H9 (cell line): ENCODE measurements at regions not wholly inside any gene's neighbourhood (a gene's known extent, or its start where the extent isn't known, plus 50 kb on each side); places are given as distances from the start of the nearest gene placed in this dataset.

ENCODE experiments used
- DNase-seq: peaks from one replicate; pipeline ENCODE4 v3.0.0-alpha.2; 2017
- H2AFZ ChIP-seq: one replicate; pipeline ENCODE4 v1.6.1; 2013; ENCODE audit warnings: mild to moderate bottlenecking, low read length, control low read depth, moderate library complexity
- H2AK5ac ChIP-seq: 2 replicates; pipeline ENCODE4 v1.6.1; 2013; ENCODE audit warnings: low read length, control low read depth, mixed read lengths; ENCODE audit not compliant: insufficient read length
- H2BK120ac ChIP-seq: one replicate; pipeline ENCODE4 v1.6.1; 2013; ENCODE audit warnings: low read depth, mild to moderate bottlenecking, low read length, control low read depth, inconsistent platforms; ENCODE audit not compliant: poor library complexity, severe bottlenecking
- H2BK12ac ChIP-seq: 2 replicates; pipeline ENCODE4 v1.6.1; 2013; ENCODE audit warnings: low read length, control low read depth, mixed read lengths, low read depth; ENCODE audit not compliant: insufficient read length
- H2BK15ac ChIP-seq: 2 replicates; pipeline ENCODE4 v1.6.1; 2013; ENCODE audit warnings: low read depth, low read length, control low read depth
- H2BK20ac ChIP-seq: one replicate; pipeline ENCODE4 v1.6.1; 2013; ENCODE audit warnings: low read depth, mild to moderate bottlenecking, low read length, control low read depth, inconsistent platforms; ENCODE audit not compliant: poor library complexity, severe bottlenecking
- H2BK5ac ChIP-seq: 2 replicates; pipeline ENCODE4 v1.6.1; 2013; ENCODE audit warnings: low read length, control low read depth, mixed read lengths; ENCODE audit not compliant: insufficient read length
- H3K14ac ChIP-seq: 2 replicates; pipeline ENCODE4 v1.6.1; 2013; ENCODE audit warnings: low read length, control low read depth; ENCODE audit not compliant: insufficient read depth
- H3K18ac ChIP-seq: 2 replicates; pipeline ENCODE4 v1.6.1; 2013; ENCODE audit warnings: low read depth, mild to moderate bottlenecking, mixed read lengths, low read length, control low read depth; ENCODE audit not compliant: insufficient read length
- H3K23ac ChIP-seq: 2 replicates; pipeline ENCODE4 v1.6.1; 2013; ENCODE audit warnings: low read length, control low read depth, mixed read lengths, low read depth; ENCODE audit not compliant: insufficient read length
- H3K23me2 ChIP-seq: 2 replicates; pipeline ENCODE4 v1.6.1; 2013; ENCODE audit warnings: low read depth, mild to moderate bottlenecking, mixed read lengths, low read length, control low read depth; ENCODE audit not compliant: insufficient read length, poor library complexity, severe bottlenecking
- H3K27ac ChIP-seq: 2 replicates; pipeline ENCODE4 v1.5.1; 2013; ENCODE audit warnings: low read length, control low read depth, mixed read lengths, low read depth; ENCODE audit not compliant: insufficient read length
- H3K27me3 ChIP-seq: 2 replicates; pipeline ENCODE4 v1.6.1; 2013; ENCODE audit warnings: low read length, control low read depth, inconsistent platforms; ENCODE audit not compliant: insufficient read depth
- H3K4ac ChIP-seq: 2 replicates; pipeline ENCODE4 v1.6.1; 2013; ENCODE audit warnings: low read depth, mild to moderate bottlenecking, control low read depth, inconsistent platforms, low read length, moderate library complexity
- H3K4me1 ChIP-seq: 2 replicates; pipeline ENCODE4 v1.6.1; 2013; ENCODE audit warnings: low read length, control low read depth, inconsistent platforms; ENCODE audit not compliant: insufficient read depth
- H3K4me2 ChIP-seq: 2 replicates; pipeline ENCODE4 v1.6.1; 2013; ENCODE audit warnings: low read length, control low read depth, mixed read lengths; ENCODE audit not compliant: insufficient read length, insufficient read depth
- H3K56ac ChIP-seq: 2 replicates; pipeline ENCODE4 v1.6.1; 2013; ENCODE audit warnings: low read depth, mild to moderate bottlenecking, mixed read lengths, low read length, control low read depth; ENCODE audit not compliant: insufficient read length
- H3K79me1 ChIP-seq: 2 replicates; pipeline ENCODE4 v1.6.1; 2013; ENCODE audit warnings: low read depth, mild to moderate bottlenecking, moderate library complexity, low read length, control low read depth, inconsistent platforms; ENCODE audit not compliant: insufficient read depth, poor library complexity, severe bottlenecking
- H3K79me2 ChIP-seq: 2 replicates; pipeline ENCODE4 v1.6.1; 2013; ENCODE audit warnings: low read length, control low read depth, inconsistent platforms; ENCODE audit not compliant: insufficient read depth
- H3K9ac ChIP-seq: 2 replicates; pipeline ENCODE4 v1.6.1; 2013; ENCODE audit warnings: low read length, control low read depth, mixed read lengths; ENCODE audit not compliant: insufficient read length; ENCODE audit errors: extremely low read depth
- H3K9me3 ChIP-seq: one replicate; pipeline ENCODE4 v1.6.1; 2013; ENCODE audit warnings: low read depth, low read length, inconsistent platforms; ENCODE audit not compliant: control insufficient read depth
- H3T11ph ChIP-seq: one replicate; pipeline ENCODE4 v1.6.1; 2013; ENCODE audit warnings: mild to moderate bottlenecking, low read length, control low read depth, inconsistent platforms
- H4K20me1 ChIP-seq: one replicate; pipeline ENCODE4 v1.6.1; 2013; ENCODE audit not compliant: control insufficient read depth, insufficient read length, insufficient read depth
- H4K5ac ChIP-seq: 2 replicates; pipeline ENCODE4 v1.6.1; 2013; ENCODE audit warnings: low read depth, mild to moderate bottlenecking, mixed read lengths, low read length, control low read depth; ENCODE audit not compliant: insufficient read length
- H4K8ac ChIP-seq: replicated peaks from 2 replicates; pipeline ENCODE4 v1.6.1; 2013; ENCODE audit warnings: low read length, control low read depth, mixed read lengths, low read depth; ENCODE audit not compliant: insufficient read length
- H4K91ac ChIP-seq: 2 replicates; pipeline ENCODE4 v1.6.1; 2013; ENCODE audit warnings: low read depth, mild to moderate bottlenecking, moderate library complexity, mixed read lengths, low read length, control low read depth; ENCODE audit not compliant: insufficient read length
- H3K27ac Mint-ChIP-seq, 3 experiments: 2 replicates in 2 of 3; 3 replicates in 1 of 3; pipeline ENCODE4 v1.8.0; 2020 to 2021; ENCODE audit warnings: mixed read lengths in 3 of 3, mild to moderate bottlenecking in 1 of 3, moderate library complexity in 1 of 3
- H3K27me3 Mint-ChIP-seq: 2 replicates; pipeline ENCODE4 v1.8.0; 2021; ENCODE audit warnings: low read depth, mild to moderate bottlenecking, moderate library complexity, mixed read lengths
- H3K36me3 Mint-ChIP-seq, 3 experiments: 2 replicates in 2 of 3; 3 replicates in 1 of 3; pipeline ENCODE4 v1.8.0; 2020 to 2021; ENCODE audit warnings: low read depth in 3 of 3, mixed read lengths in 3 of 3; ENCODE audit not compliant: insufficient read depth in 1 of 3
- H3K4me1 Mint-ChIP-seq, 2 experiments: 2 replicates each; pipeline ENCODE4 v1.8.0; 2020; ENCODE audit warnings: mixed read lengths in 2 of 2
- H3K4me3 Mint-ChIP-seq, 2 experiments: 2 replicates in 1 of 2; 3 replicates in 1 of 2; pipeline ENCODE4 v1.8.0; 2020 to 2021; ENCODE audit warnings: mild to moderate bottlenecking in 2 of 2, mixed read lengths in 2 of 2, moderate library complexity in 1 of 2
- H3K9me3 Mint-ChIP-seq, 2 experiments: 2 replicates in 1 of 2; 3 replicates in 1 of 2; pipeline ENCODE4 v1.8.0; 2020; ENCODE audit warnings: mild to moderate bottlenecking in 2 of 2, mixed read lengths in 2 of 2, moderate library complexity in 1 of 2
- WGBS: extraction: QIAGEN DNeasy Blood & Tissue Kit; methylation state at CpG from one replicate; pipeline ENCODE4 v1.1.7; 2013; ENCODE audit warnings: missing lambda C conversion rate, low lambda C conversion rate, mixed read lengths; ENCODE audit not compliant: insufficient read length; ENCODE audit errors: extremely low coverage; 5-methylcytosine and 5-hydroxymethylcytosine counted together
- TF ChIP-seq, protein P1 (sequence below): fragments of 200-600 bp; sonication (generic); conservative IDR thresholded peaks from 3 replicates; pipeline ENCODE4 v1.8.0; 2021; ENCODE audit warnings: antibody characterized with exemption, mild to moderate bottlenecking

DNA sequence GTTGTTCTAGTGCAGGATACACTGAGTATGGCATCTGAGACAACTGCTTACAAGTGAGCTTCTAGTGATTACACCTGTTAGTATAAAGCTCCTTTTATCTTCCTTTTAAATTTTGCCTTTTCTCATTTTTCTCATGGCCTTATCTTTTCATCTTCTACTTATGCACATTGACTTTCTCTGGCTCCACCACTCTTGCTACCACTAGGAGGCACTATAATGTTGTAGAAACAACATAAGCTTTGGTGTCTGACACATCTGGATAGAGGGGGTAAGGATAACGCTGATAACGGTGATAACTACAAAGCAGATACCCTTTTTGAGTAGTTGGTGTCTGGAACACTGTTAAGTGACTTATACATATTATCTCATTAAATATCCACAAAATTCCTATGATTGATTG is 187.4 kb upstream of the TEX13C start:
- Mint-ChIP-seq H3K36me3 (peaks cover 2 to 5% (median 2%) of the 10 kb centered on the region in 3 experiments), H3K27ac (no peak overlapping the region), H3K4me1 (peaks cover 0 to 5% of the 10 kb centered on the region in 2 experiments; a peak in 2 of 4 replicates), H3K27me3 (no peaks in the 10 kb centered on the region), H3K9me3 (peaks cover 3 to 4% of the 10 kb centered on the region in 2 experiments; a peak in 3 of 5 replicates), H3K4me3 (no peak overlapping the region)
- Histone ChIP-seq H3T11ph (no peak overlapping the region), H3K27me3 (no peaks in the 10 kb centered on the region), H2AK5ac (no peak overlapping the region), H3K4me2 (no peak overlapping the region), H3K23ac (no peak overlapping the region), H3K4me1 (no peaks in the 10 kb centered on the region), H3K18ac (no peak overlapping the region), H4K91ac (no peak overlapping the region), H3K79me1 (no peaks in the 10 kb centered on the region), H3K9ac (no peak overlapping the region), H3K27ac (no peak overlapping the region), H2AFZ (no peak overlapping the region), H4K20me1 (no peaks in the 10 kb centered on the region), H3K9me3 (no peaks in the 10 kb centered on the region), H3K79me2 (no peaks in the 10 kb centered on the region), H3K23me2 (no peaks in the 10 kb centered on the region), H2BK12ac (no peak overlapping the region), H3K56ac (no peak overlapping the region), H2BK5ac (no peak overlapping the region), H2BK120ac (no peak overlapping the region), H4K5ac (no peak overlapping the region), H3K14ac (no peak overlapping the region), H3K4ac (no peak overlapping the region), H4K8ac (no peak overlapping the region), H2BK15ac (no peak overlapping the region), H2BK20ac (no peak overlapping the region)
- TF ChIP-seq, protein P1, sequence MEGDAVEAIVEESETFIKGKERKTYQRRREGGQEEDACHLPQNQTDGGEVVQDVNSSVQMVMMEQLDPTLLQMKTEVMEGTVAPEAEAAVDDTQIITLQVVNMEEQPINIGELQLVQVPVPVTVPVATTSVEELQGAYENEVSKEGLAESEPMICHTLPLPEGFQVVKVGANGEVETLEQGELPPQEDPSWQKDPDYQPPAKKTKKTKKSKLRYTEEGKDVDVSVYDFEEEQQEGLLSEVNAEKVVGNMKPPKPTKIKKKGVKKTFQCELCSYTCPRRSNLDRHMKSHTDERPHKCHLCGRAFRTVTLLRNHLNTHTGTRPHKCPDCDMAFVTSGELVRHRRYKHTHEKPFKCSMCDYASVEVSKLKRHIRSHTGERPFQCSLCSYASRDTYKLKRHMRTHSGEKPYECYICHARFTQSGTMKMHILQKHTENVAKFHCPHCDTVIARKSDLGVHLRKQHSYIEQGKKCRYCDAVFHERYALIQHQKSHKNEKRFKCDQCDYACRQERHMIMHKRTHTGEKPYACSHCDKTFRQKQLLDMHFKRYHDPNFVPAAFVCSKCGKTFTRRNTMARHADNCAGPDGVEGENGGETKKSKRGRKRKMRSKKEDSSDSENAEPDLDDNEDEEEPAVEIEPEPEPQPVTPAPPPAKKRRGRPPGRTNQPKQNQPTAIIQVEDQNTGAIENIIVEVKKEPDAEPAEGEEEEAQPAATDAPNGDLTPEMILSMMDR: peak; percentile 86
- DNase-seq: no peak
- no CpG with 5 or more reads among the region's 2 CpGs for WGBS
